ENCODE measurements at regions not wholly inside any gene's neighbourhood (a gene's known extent, or its start where the extent isn't known, plus 50 kb on each side); places are given as distances from the start of the nearest gene placed in this dataset.

DNA sequence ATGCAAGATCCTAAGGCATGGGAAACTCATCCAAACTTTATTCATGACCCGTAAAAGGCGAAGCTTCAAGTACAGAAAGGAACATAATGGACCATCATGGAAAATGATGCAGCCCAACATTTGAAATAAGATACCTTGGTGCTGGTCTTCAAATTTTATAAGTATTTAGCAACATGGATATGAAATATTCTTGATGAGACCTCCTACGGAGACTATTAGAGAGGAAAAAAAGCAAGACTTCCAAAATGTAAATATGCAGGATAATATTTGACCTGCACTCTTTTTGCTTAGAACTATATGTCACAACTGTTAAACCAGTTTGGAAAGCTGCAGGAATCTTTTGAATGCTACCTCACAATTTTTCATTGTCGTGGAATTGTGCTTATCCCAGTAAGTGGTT is 168.8 kb upstream of the ARID2 start:
- TF ChIP-seq, protein P1, sequence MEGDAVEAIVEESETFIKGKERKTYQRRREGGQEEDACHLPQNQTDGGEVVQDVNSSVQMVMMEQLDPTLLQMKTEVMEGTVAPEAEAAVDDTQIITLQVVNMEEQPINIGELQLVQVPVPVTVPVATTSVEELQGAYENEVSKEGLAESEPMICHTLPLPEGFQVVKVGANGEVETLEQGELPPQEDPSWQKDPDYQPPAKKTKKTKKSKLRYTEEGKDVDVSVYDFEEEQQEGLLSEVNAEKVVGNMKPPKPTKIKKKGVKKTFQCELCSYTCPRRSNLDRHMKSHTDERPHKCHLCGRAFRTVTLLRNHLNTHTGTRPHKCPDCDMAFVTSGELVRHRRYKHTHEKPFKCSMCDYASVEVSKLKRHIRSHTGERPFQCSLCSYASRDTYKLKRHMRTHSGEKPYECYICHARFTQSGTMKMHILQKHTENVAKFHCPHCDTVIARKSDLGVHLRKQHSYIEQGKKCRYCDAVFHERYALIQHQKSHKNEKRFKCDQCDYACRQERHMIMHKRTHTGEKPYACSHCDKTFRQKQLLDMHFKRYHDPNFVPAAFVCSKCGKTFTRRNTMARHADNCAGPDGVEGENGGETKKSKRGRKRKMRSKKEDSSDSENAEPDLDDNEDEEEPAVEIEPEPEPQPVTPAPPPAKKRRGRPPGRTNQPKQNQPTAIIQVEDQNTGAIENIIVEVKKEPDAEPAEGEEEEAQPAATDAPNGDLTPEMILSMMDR (IDR thresholded peaks at IDR 0.05; ENCODE audit: insufficient read depth, low read length): no peak
- no peak for TF ChIP-seq POLR2AphosphoS5 (IDR thresholded peaks at IDR 0.05; ENCODE audit: low read depth)
- TF ChIP-seq, protein P2, sequence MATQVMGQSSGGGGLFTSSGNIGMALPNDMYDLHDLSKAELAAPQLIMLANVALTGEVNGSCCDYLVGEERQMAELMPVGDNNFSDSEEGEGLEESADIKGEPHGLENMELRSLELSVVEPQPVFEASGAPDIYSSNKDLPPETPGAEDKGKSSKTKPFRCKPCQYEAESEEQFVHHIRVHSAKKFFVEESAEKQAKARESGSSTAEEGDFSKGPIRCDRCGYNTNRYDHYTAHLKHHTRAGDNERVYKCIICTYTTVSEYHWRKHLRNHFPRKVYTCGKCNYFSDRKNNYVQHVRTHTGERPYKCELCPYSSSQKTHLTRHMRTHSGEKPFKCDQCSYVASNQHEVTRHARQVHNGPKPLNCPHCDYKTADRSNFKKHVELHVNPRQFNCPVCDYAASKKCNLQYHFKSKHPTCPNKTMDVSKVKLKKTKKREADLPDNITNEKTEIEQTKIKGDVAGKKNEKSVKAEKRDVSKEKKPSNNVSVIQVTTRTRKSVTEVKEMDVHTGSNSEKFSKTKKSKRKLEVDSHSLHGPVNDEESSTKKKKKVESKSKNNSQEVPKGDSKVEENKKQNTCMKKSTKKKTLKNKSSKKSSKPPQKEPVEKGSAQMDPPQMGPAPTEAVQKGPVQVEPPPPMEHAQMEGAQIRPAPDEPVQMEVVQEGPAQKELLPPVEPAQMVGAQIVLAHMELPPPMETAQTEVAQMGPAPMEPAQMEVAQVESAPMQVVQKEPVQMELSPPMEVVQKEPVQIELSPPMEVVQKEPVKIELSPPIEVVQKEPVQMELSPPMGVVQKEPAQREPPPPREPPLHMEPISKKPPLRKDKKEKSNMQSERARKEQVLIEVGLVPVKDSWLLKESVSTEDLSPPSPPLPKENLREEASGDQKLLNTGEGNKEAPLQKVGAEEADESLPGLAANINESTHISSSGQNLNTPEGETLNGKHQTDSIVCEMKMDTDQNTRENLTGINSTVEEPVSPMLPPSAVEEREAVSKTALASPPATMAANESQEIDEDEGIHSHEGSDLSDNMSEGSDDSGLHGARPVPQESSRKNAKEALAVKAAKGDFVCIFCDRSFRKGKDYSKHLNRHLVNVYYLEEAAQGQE (IDR thresholded peaks at IDR 0.05; ENCODE audit: insufficient replicate concordance, low read depth): no peak

All from HL-60 (cell line).